ENCODE measurements at regions not wholly inside any gene's neighbourhood (a gene's known extent, or its start where the extent isn't known, plus 50 kb on each side); places are given as distances from the start of the nearest gene placed in this dataset.

DNA sequence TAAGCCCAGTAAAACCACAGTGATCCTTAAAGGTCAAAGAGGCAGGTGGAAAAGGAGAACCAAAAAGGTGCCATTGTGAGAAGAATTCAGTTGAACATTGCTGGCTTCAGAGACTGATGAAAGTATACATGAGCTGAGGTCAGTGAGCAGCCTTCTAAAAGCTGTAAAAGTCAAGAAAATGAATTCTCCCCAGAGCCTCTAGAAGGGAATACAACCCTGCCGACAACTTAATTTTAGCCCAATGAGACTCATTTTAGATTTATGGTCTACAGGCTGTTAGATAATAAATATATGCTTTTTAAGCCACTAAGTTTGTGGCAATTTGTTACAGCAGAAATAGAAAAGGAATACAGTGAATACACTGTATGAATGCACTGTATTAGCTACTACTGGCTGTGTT, 911.4 kb downstream of the TRIB2 start:
- no peak overlapping the region for H3K4me3 ChIP-seq
- ATAC-seq: no peak
- intact Hi-C loops (cut with DNase I; ENCODE audit: low total_unique reads): no loop called here

DNA sequence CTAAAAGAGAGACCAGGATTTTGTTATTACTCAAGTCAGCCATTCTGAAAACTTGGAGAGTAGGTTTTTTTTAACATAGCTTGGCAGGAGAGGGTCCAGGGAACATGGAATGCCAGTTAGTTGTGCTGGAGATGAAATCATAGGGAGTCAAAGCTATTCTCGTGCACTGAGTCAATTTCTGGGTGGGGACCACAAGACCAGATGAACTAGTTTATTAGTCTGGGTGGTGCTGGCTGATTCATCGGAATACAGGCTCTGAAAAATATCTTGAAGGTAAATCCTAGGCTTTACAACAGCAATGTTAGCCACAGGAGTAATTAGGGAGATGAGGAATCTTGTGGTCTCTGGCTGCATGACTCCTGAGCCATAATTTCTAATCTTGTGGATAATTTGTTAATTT, 921.4 kb downstream of the TRIB2 start:
- H3K27me3 ChIP-seq: no peaks in the 10 kb centered on the region
- DNase-seq: no peak
- H3K4me1 ChIP-seq: no peaks in the 10 kb centered on the region
- in situ Hi-C loops (cut with MboI; ENCODE audit: low sequenced_read_pairs in 4 of 4): no loop called here
- H3K9me3 ChIP-seq: no peaks in the 10 kb centered on the region
- no peak overlapping the region for H3K27ac ChIP-seq
- intact Hi-C loops (cut with DNase I; ENCODE audit: low total_unique reads): no loop called here
- no peak for ATAC-seq
- no peak overlapping the region for H3K4me3 ChIP-seq
- TF ChIP-seq, protein P1, sequence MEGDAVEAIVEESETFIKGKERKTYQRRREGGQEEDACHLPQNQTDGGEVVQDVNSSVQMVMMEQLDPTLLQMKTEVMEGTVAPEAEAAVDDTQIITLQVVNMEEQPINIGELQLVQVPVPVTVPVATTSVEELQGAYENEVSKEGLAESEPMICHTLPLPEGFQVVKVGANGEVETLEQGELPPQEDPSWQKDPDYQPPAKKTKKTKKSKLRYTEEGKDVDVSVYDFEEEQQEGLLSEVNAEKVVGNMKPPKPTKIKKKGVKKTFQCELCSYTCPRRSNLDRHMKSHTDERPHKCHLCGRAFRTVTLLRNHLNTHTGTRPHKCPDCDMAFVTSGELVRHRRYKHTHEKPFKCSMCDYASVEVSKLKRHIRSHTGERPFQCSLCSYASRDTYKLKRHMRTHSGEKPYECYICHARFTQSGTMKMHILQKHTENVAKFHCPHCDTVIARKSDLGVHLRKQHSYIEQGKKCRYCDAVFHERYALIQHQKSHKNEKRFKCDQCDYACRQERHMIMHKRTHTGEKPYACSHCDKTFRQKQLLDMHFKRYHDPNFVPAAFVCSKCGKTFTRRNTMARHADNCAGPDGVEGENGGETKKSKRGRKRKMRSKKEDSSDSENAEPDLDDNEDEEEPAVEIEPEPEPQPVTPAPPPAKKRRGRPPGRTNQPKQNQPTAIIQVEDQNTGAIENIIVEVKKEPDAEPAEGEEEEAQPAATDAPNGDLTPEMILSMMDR (IDR thresholded peaks at IDR 0.05 in 4 of 5, conservative IDR thresholded peaks at IDR 0.05 in 1 of 5): no peak
- no peak for TF ChIP-seq POLR2A (IDR thresholded peaks at IDR 0.05)
- no peaks in the 10 kb centered on the region for H3K36me3 ChIP-seq

More for the DNA sequence above, 911.4 kb downstream of the TRIB2 start:
- no peak overlapping the region for H3K27ac ChIP-seq
- TF ChIP-seq, protein P1 (IDR thresholded peaks at IDR 0.05 in 4 of 5, conservative IDR thresholded peaks at IDR 0.05 in 1 of 5): no peak
- no peak for TF ChIP-seq POLR2A (IDR thresholded peaks at IDR 0.05)
- in situ Hi-C loops (cut with MboI; ENCODE audit: low sequenced_read_pairs in 4 of 4): no loop called here
- H3K4me1 ChIP-seq: no peaks in the 10 kb centered on the region
- no peaks in the 10 kb centered on the region for H3K9me3 ChIP-seq
- H3K36me3 ChIP-seq: no peaks in the 10 kb centered on the region
- no peaks in the 10 kb centered on the region for H3K27me3 ChIP-seq
- no peak for DNase-seq

DNA sequence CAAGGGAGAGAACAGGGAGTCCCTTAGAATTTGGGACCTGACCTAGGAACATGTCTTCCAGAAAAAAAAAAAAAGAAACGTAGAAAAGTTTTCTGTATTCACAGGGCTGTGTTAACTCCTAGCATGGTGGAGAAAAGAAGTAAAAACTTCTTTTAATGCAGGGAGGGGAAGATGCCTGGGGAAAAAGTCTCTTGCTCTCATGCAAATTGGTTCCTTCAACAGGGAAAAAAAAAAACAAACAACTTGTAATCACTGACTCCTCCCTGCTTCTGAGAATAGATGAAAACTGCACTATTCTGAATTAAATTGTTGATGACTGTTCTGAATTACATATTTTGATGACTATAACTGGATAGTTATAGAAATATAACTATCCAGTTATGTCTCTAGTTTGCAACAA, 933.2 kb downstream of the TRIB2 start:
- no peak overlapping the region for H3K27ac ChIP-seq
- no peaks in the 10 kb centered on the region for H3K9me3 ChIP-seq
- no peaks in the 10 kb centered on the region for H3K36me3 ChIP-seq
- no peaks in the 10 kb centered on the region for H3K27me3 ChIP-seq
- H3K4me1 ChIP-seq: no peaks in the 10 kb centered on the region
- intact Hi-C loops (cut with DNase I; ENCODE audit: low total_unique reads) (no loop called here), in situ Hi-C loops (cut with MboI; ENCODE audit: low sequenced_read_pairs in 4 of 4) (no loop called here)
- TF ChIP-seq, protein P1 (IDR thresholded peaks at IDR 0.05 in 4 of 5, conservative IDR thresholded peaks at IDR 0.05 in 1 of 5): no peak
- no peak for TF ChIP-seq POLR2A (IDR thresholded peaks at IDR 0.05)
- ATAC-seq (no peak), DNase-seq (no peak)
- H3K4me3 ChIP-seq: no peak overlapping the region

- no peak for TF ChIP-seq POLR2A (IDR thresholded peaks at IDR 0.05)
- TF ChIP-seq, protein P1 (IDR thresholded peaks at IDR 0.05 in 4 of 5, conservative IDR thresholded peaks at IDR 0.05 in 1 of 5): no peak
- no peak overlapping the region for H3K4me3 ChIP-seq
Observed at GRCh38 chr2:13650586-13651180, 933.9 kb downstream of the TRIB2 start.

DNA sequence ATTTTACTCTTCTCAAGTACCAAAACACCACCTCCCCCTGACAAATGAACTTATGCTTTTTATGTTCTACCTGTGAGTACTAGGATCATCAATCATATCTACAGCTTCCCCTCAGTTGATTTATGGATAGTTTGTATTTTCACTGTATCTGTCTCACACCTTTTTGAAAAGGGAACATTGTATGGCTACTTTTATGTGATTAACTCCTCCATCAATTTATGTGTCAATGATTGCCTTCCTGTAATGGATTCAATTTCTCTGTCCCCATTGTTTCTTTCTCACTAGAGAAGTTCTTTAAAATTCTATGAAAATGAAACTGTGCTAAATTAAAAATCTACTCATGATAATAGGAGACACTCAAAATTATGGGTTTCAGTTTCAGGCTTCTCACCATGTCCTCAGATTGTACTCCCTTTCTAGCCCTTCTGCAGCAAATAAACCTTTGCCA, 935.0 kb downstream of the TRIB2 start:
- in situ Hi-C loops (cut with MboI; ENCODE audit: low sequenced_read_pairs in 4 of 4): no loop called here
- ATAC-seq (no peak), DNase-seq (no peak)
- H3K4me3 ChIP-seq: no peak overlapping the region
- TF ChIP-seq, protein P1 (IDR thresholded peaks at IDR 0.05 in 4 of 5, conservative IDR thresholded peaks at IDR 0.05 in 1 of 5): no peak
- TF ChIP-seq POLR2A (IDR thresholded peaks at IDR 0.05): no peak
- H3K36me3 ChIP-seq: no peaks in the 10 kb centered on the region
- intact Hi-C loops (cut with DNase I; ENCODE audit: low total_unique reads): no loop called here
- H3K27ac ChIP-seq: no peak overlapping the region
- H3K27me3 ChIP-seq: no peaks in the 10 kb centered on the region
- H3K4me1 ChIP-seq: no peaks in the 10 kb centered on the region
- no peaks in the 10 kb centered on the region for H3K9me3 ChIP-seq

More at GRCh38 chr2:13650586-13651180, 933.9 kb downstream of the TRIB2 start:
- in situ Hi-C loops (cut with MboI; ENCODE audit: low sequenced_read_pairs in 4 of 4): no loop called here
- no peaks in the 10 kb centered on the region for H3K27me3 ChIP-seq
- no peak overlapping the region for H3K27ac ChIP-seq
- DNase-seq (no peak), ATAC-seq (no peak)
- intact Hi-C loops (cut with DNase I; ENCODE audit: low total_unique reads): no loop called here
- H3K9me3 ChIP-seq: no peaks in the 10 kb centered on the region
- H3K36me3 ChIP-seq: no peaks in the 10 kb centered on the region
- no peaks in the 10 kb centered on the region for H3K4me1 ChIP-seq

All from gastrocnemius medialis (tissue), 4 donors.